ENCODE measurements at regions not wholly inside any gene's neighbourhood (a gene's known extent, or its start where the extent isn't known, plus 50 kb on each side); places are given as distances from the start of the nearest gene placed in this dataset.

DNA sequence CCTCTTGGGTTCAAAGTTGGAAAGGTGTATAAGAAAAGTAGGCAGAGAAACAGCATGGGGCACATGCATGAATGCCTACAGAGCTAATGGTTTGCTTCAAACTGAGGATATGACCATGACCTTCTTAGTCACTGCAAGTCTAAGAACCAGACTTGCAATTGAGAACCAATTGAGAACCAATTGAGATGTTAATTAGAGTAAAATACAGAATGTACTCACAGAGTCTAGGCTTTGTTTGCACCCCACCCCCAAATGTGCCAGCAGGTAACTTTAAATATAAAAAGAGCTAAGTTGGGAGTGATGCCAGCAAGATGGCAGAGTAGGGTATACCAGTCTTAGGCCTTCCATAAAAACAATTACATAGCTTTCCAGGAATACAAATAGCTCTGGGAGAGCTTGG lies 227.3 kb upstream of the ALG10 start:
- Histone ChIP-seq H3K27me3 (no peaks in the 10 kb centered on the region), H3K36me3 (no peaks in the 10 kb centered on the region), H3K9ac (no peak overlapping the region), H3K4me3 (no peak overlapping the region), H4K20me1 (no peaks in the 10 kb centered on the region), H3K4me1 (no peaks in the 10 kb centered on the region), H3K4me2 (no peak overlapping the region), H3K9me3 (no peaks in the 10 kb centered on the region), H3K27ac (no peak overlapping the region)
- TF ChIP-seq Cebpa-rat (IDR thresholded peaks at IDR 0.05) = no peak

DNA sequence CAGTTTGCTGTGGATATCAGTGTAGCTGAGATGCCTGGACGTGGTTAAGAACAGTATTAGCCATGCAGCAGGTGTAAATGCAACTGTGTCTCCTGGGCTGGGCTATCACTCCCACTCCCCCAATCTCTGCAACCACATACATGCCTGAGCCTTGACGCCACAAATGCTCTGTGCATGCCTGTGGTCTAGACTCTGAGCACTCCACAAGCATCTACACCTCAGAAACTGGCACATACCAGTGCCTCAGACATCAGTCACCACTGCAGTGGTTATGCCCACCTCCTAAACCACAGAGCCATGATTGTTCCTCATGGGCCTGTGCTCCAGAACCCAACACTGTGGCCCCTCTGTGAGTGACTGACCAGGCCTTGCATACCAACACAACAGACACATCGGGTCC lies 226.8 kb upstream of the ALG10 start:
- Histone ChIP-seq H4K20me1 (no peaks in the 10 kb centered on the region), H3K9ac (no peak overlapping the region), H3K36me3 (no peaks in the 10 kb centered on the region), H3K4me2 (no peak overlapping the region), H3K9me3 (no peaks in the 10 kb centered on the region), H3K27me3 (no peaks in the 10 kb centered on the region), H3K4me1 (no peaks in the 10 kb centered on the region), H3K4me3 (no peak overlapping the region), H3K27ac (no peak overlapping the region)
- TF ChIP-seq Cebpa-rat (IDR thresholded peaks at IDR 0.05) = no peak

- Histone ChIP-seq H3K27ac (no peak overlapping the region), H3K9ac (no peak overlapping the region), H3K27me3 (no peaks in the 10 kb centered on the region), H3K4me1 (no peaks in the 10 kb centered on the region), H3K4me2 (no peak overlapping the region), H3K4me3 (no peak overlapping the region), H3K9me3 (no peaks in the 10 kb centered on the region), H3K36me3 (no peaks in the 10 kb centered on the region), H4K20me1 (no peaks in the 10 kb centered on the region)
- no peak for TF ChIP-seq Cebpa-rat (IDR thresholded peaks at IDR 0.05)
These were observed 208.8 kb upstream of the ALG10 start for GRCh38 chr12:33813536-33813935.

DNA sequence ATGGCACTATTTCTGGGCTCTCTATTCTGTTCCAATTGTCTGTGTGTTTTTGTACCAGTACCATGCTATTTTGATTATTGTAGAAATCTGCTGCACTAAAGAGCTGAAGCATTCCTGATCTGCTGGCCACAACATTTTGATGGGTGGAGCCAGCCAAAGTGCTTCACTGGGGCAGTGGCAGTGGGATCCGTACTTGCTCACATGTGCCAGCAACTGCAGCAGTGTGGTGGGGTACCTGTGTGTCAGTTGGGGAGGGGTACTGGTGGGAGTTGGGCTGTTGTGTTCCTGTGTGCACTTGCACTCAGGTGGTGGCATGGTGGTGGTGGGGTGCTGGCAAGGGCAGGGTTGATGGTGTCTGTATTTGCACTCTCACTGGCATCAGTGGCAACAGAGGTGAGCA lies 204.6 kb upstream of the ALG10 start:
- Histone ChIP-seq H3K9ac (no peak overlapping the region), H3K27me3 (no peaks in the 10 kb centered on the region), H3K4me1 (no peaks in the 10 kb centered on the region), H3K27ac (no peak overlapping the region), H3K4me2 (no peak overlapping the region), H3K36me3 (no peaks in the 10 kb centered on the region), H4K20me1 (no peaks in the 10 kb centered on the region), H3K9me3 (no peaks in the 10 kb centered on the region), H3K4me3 (no peak overlapping the region)
- no peak for TF ChIP-seq Cebpa-rat (IDR thresholded peaks at IDR 0.05)

- Histone ChIP-seq H3K9ac (no peak overlapping the region), H3K4me1 (no peaks in the 10 kb centered on the region), H3K9me3 (no peaks in the 10 kb centered on the region), H4K20me1 (no peaks in the 10 kb centered on the region), H3K36me3 (no peaks in the 10 kb centered on the region), H3K27me3 (no peaks in the 10 kb centered on the region), H3K27ac (no peak overlapping the region), H3K4me3 (no peak overlapping the region), H3K4me2 (no peak overlapping the region)
- TF ChIP-seq Cebpa-rat (IDR thresholded peaks at IDR 0.05) = no peak
These were observed 204.0 kb upstream of the ALG10 start for GRCh38 chr12:33818313-33818712.

GRCh38 chr12:33825442-33825841 lies 196.9 kb upstream of the ALG10 start:
- Histone ChIP-seq H3K27me3 (no peaks in the 10 kb centered on the region), H3K9me3 (no peaks in the 10 kb centered on the region), H3K36me3 (no peaks in the 10 kb centered on the region), H3K4me1 (no peaks in the 10 kb centered on the region), H4K20me1 (no peaks in the 10 kb centered on the region), H3K9ac (no peak overlapping the region), H3K27ac (no peak overlapping the region), H3K4me2 (no peak overlapping the region), H3K4me3 (no peak overlapping the region)
- TF ChIP-seq Cebpa-rat (IDR thresholded peaks at IDR 0.05) = no peak

- Histone ChIP-seq H3K4me1 (no peaks in the 10 kb centered on the region), H3K9me3 (no peaks in the 10 kb centered on the region), H3K4me3 (no peak overlapping the region), H3K9ac (no peak overlapping the region), H3K27me3 (no peaks in the 10 kb centered on the region), H3K4me2 (no peak overlapping the region), H3K36me3 (no peaks in the 10 kb centered on the region), H3K27ac (no peak overlapping the region), H4K20me1 (no peaks in the 10 kb centered on the region)
- TF ChIP-seq Cebpa-rat (IDR thresholded peaks at IDR 0.05) = no peak
These were observed 196.2 kb upstream of the ALG10 start for GRCh38 chr12:33825986-33826602.

DNA sequence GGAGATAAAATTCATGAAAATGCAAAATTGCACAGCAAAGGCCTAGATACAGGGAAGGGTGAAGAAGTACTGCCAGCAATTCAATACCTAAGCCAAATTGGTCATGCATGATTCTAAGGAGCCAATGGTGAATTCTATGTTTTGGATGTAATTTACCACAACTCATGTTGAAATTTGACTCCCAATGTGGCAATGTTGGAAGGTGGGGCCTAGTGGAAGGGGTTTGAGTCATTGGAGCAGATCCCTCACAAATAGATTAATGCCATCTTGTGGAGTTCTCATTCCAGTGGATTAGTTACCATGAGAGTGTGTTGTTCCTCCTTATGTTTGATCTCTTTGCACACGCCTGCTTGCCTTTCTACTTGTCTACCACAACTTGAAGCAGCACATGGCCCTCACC lies 194.0 kb upstream of the ALG10 start:
- Histone ChIP-seq H3K4me2 (no peak overlapping the region), H3K9me3 (no peaks in the 10 kb centered on the region), H3K27me3 (no peaks in the 10 kb centered on the region), H3K27ac (no peak overlapping the region), H3K4me1 (no peaks in the 10 kb centered on the region), H3K9ac (no peak overlapping the region), H3K4me3 (no peak overlapping the region), H4K20me1 (no peaks in the 10 kb centered on the region), H3K36me3 (no peaks in the 10 kb centered on the region)
- TF ChIP-seq Cebpa-rat (IDR thresholded peaks at IDR 0.05) = no peak

- Histone ChIP-seq H3K27me3 (no peaks in the 10 kb centered on the region), H3K4me2 (no peak overlapping the region), H3K9me3 (no peaks in the 10 kb centered on the region), H3K9ac (no peak overlapping the region), H4K20me1 (no peaks in the 10 kb centered on the region), H3K36me3 (no peaks in the 10 kb centered on the region), H3K4me1 (no peaks in the 10 kb centered on the region), H3K4me3 (no peak overlapping the region), H3K27ac (no peak overlapping the region)
- no peak for TF ChIP-seq Cebpa-rat (IDR thresholded peaks at IDR 0.05)
These were observed 192.2 kb upstream of the ALG10 start for GRCh38 chr12:33830070-33830469.

DNA sequence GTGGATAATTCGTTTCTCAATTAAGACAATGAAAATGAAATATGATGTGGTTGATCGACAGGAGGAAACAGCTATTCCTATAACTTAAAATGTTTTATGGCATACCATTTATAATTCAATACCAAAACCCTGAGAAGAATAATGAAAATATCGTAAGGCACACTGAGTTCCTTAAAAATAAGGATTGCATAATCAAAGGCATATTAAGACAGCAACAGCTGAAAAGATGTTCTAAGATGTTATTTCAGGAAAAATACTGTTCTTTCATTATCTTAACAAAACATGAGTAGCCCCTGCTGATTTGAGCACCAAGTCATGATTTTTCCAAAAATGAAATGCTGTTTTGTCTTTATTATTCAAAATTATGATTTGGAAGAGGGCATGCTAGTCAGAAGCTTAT lies 189.4 kb upstream of the ALG10 start:
- H4K20me1 ChIP-seq = no peaks in the 10 kb centered on the region
- H3K4me3 ChIP-seq = no peak overlapping the region
- H3K27ac ChIP-seq = no peak overlapping the region
- no peak overlapping the region for H3K4me2 ChIP-seq
- H3K4me1 ChIP-seq = no peaks in the 10 kb centered on the region
- TF ChIP-seq Cebpa-rat (IDR thresholded peaks at IDR 0.05) = no peak
- H3K9me3 ChIP-seq = no peaks in the 10 kb centered on the region
- no peaks in the 10 kb centered on the region for H3K27me3 ChIP-seq
- H3K36me3 ChIP-seq = no peaks in the 10 kb centered on the region
- H3K9ac ChIP-seq = no peak overlapping the region

GRCh38 chr12:33834672-33835071 lies 187.6 kb upstream of the ALG10 start:
- H3K4me3 ChIP-seq = no peak overlapping the region
- no peaks in the 10 kb centered on the region for H3K9me3 ChIP-seq
- no peak overlapping the region for H3K27ac ChIP-seq
- H3K4me1 ChIP-seq = no peaks in the 10 kb centered on the region
- H3K4me2 ChIP-seq = no peak overlapping the region
- no peaks in the 10 kb centered on the region for H3K27me3 ChIP-seq
- H3K9ac ChIP-seq = no peak overlapping the region
- H4K20me1 ChIP-seq = no peaks in the 10 kb centered on the region
- TF ChIP-seq Cebpa-rat (IDR thresholded peaks at IDR 0.05) = no peak
- no peaks in the 10 kb centered on the region for H3K36me3 ChIP-seq
